Iris pigment epithelial cell (primary cell): ENCODE measurements at regions not wholly inside any gene's neighbourhood (a gene's known extent, or its start where the extent isn't known, plus 50 kb on each side); places are given as distances from the start of the nearest gene placed in this dataset.

Experiments
- DNase-seq: peaks from one replicate; pipeline ENCODE4 v3.0.0-alpha.2; 2011; ENCODE audit warnings: low read depth

GRCh38 chr6:81814370-81815076, 62.0 kb upstream of the TENT5A start:
- peak; percentile 58 for DNase-seq

- DNase-seq: no peak
Observed at GRCh38 chr6:81813305-81813704, 60.8 kb upstream of the TENT5A start.

- DNase-seq: no peak
Observed at GRCh38 chr6:81812401-81812800, 59.9 kb upstream of the TENT5A start.

GRCh38 chr6:81808851-81809570, 56.5 kb upstream of the TENT5A start:
- DNase-seq: peak; percentile 30

GRCh38 chr6:81806793-81807565, 54.5 kb upstream of the TENT5A start:
- no peak for DNase-seq

GRCh38 chr6:81802356-81802755, 49.9 kb upstream of the TENT5A start:
- no peak for DNase-seq
